Prostate gland (tissue), 2 donors: ENCODE measurements at regions not wholly inside any gene's neighbourhood (a gene's known extent, or its start where the extent isn't known, plus 50 kb on each side); places are given as distances from the start of the nearest gene placed in this dataset.

Source experiments
- POLR2A ChIP-seq: fragments of 450-650 bp; IDR thresholded peaks from one replicate; pipeline ENCODE4 v1.6.1; 2016; ENCODE audit warnings: antibody characterized with exemption, mild to moderate bottlenecking
- TF ChIP-seq, protein P1 (sequence below), 4 experiments: fragments of 200-600 bp in 2 of 4; fragments of 450-650 bp in 2 of 4; sonication (generic) in 2 of 4; IDR thresholded peaks; 1 replicate in 3 of 4; 2 replicates in 1 of 4; pipeline ENCODE4 v1.5.1; 2016 to 2019; ENCODE audit warnings: antibody characterized with exemption in 4 of 4, mild to moderate bottlenecking in 2 of 4, moderate library complexity in 2 of 4

DNA sequence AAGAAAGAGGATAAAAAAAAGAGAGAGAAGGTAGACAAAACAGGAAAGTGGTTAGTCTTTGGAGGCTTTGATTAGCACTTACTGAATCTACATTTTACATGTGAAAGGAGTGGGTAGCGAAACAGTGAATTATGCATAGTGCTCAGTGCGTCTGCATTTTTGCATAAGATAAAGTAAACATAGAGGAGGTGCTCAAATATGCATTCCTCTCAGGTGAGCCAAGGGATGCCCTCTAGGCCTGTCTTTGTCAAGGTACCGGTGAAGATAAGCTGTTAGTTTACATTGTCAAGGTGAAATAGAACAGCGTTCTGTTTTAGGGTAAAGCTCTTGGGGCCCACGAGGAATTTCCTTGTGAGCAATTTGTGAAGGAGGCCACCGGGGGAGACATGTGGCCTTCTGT lies 260.6 kb downstream of the TRIML1 start:
- TF ChIP-seq, protein P1, sequence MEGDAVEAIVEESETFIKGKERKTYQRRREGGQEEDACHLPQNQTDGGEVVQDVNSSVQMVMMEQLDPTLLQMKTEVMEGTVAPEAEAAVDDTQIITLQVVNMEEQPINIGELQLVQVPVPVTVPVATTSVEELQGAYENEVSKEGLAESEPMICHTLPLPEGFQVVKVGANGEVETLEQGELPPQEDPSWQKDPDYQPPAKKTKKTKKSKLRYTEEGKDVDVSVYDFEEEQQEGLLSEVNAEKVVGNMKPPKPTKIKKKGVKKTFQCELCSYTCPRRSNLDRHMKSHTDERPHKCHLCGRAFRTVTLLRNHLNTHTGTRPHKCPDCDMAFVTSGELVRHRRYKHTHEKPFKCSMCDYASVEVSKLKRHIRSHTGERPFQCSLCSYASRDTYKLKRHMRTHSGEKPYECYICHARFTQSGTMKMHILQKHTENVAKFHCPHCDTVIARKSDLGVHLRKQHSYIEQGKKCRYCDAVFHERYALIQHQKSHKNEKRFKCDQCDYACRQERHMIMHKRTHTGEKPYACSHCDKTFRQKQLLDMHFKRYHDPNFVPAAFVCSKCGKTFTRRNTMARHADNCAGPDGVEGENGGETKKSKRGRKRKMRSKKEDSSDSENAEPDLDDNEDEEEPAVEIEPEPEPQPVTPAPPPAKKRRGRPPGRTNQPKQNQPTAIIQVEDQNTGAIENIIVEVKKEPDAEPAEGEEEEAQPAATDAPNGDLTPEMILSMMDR (IDR thresholded peaks at IDR 0.05): no peak
- no peak for TF ChIP-seq POLR2A
